ENCODE measurements at regions not wholly inside any gene's neighbourhood (a gene's known extent, or its start where the extent isn't known, plus 50 kb on each side); places are given as distances from the start of the nearest gene placed in this dataset.

DNA sequence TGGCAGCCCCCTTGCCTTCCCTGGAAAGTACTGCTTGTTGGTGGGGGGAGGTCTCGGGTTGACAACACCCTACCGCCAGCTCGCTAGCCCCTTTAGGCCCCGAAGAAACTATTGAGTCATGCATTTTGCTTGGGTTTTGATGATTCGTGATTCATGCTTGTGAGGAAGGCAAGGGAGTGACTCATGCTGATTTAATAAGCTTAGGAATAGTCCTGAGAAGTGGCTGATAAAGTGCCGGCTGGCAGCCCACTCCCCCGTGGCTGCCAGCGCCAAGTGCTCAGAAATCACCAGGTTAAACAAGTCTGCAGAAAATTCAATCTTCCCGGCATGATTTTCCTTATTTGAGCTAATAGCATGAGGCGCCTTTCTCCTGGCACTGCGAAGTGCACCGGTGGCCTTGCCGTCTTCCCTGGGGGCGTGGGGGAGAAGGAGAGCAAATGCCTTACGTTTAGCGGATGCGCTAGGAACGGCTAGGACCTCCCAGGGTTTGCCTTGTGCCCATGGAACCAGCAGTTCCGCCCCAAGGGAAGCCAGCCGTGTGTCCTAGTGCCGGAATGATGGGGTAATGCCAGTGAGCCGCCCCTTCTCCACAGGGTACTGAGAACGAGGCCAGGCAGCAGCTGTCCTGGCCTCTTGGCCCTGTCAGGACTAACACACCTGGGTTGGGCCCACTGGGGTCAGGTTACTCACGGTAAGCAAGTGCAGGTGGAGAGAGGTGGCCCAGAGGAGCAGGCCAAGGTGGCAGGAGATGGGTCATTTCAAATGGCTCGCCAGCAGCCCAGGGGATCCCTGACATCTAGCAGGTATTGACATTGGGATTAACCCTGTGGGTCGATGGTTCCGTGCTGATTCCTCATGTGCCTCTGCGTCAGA is 151.9 kb downstream of the MACROH2A1 start:
- DNase-seq = no peak

DNA sequence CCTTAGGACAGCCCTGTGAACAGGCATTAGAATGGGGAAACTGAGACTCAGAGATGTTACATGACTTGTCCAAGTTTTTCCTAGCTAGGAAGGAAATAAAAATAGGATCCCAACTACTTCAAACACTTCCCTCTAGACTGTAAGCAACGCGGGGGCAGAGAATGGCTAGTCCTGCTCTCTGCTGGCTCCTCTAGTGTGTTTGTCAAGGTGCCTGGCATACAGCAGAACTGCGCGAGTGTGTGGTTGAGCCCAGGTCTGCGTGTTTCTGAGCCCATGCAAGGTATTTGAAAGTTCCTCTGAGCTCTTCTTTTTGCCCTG is 152.5 kb downstream of the MACROH2A1 start:
- DNase-seq = peak in 1 of 2 experiments; percentile 12

DNA sequence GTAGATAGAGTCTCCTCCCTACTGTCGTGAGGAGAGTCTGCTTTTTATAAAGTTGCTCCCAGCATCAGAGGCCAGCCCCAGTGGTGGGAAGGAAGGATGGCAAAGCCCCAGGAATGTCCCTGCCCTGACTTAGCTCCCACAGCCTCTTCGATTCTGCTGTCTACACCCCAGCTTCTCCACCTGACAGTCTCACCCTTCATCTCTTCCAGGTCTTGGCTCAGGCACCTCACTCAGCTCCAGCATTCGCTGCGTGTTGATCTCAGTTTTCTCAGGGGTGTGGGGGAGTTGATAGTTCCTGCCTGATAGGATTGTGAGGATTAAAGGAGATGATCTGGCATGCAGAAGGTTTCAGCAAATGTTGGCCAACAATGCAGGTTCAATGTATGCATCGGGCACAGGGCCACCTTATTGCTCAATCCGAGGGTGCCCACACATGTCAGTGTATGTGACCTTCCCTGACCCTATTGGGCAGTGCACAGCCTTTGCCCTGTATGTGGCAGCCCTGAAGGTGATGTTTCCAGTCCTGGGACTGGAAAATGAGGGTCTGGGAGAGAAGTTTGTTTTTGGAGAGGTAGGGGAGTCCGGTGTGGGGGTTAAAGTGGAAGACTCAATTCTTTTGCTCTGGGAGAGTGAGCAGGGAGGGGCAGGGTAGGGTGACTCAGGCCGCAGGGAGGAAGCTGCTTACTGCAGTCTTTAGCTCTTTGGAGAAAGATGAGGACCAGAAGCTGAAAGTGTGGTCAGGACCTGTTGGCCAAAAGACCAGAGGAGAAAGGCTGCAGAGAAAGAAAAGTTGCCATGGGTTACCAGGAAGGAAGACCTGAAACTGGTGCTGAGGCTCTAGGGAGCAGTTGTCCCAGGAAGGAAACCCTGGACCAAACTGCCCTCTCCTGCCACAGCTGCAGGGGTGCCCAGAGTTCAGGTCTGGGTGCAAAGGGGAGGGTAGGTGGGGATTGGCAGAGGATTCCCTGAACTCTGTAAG is 153.2 kb downstream of the MACROH2A1 start:
- DNase-seq = no peak

DNA sequence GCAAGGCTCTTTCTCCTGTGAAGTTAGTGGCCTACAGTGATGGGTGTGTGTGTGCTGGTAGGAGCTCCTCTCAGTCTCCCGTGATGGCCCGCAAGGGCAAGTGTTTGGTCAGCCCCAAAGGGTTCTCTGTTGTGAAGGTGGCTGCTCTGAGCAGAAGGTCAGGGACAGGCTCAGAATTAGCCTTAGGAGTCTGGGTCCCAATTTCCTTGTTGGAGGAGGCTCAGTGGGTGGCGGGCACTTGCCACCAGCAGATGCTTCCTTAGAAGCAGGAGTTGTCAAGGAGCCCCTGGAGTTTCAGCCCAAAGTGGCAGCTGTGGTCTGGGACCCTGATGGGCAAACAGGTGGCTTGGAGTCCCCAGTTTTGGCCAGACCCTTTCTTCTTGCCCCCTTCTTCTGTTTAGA is 154.4 kb downstream of the MACROH2A1 start:
- no peak for DNase-seq

DNA sequence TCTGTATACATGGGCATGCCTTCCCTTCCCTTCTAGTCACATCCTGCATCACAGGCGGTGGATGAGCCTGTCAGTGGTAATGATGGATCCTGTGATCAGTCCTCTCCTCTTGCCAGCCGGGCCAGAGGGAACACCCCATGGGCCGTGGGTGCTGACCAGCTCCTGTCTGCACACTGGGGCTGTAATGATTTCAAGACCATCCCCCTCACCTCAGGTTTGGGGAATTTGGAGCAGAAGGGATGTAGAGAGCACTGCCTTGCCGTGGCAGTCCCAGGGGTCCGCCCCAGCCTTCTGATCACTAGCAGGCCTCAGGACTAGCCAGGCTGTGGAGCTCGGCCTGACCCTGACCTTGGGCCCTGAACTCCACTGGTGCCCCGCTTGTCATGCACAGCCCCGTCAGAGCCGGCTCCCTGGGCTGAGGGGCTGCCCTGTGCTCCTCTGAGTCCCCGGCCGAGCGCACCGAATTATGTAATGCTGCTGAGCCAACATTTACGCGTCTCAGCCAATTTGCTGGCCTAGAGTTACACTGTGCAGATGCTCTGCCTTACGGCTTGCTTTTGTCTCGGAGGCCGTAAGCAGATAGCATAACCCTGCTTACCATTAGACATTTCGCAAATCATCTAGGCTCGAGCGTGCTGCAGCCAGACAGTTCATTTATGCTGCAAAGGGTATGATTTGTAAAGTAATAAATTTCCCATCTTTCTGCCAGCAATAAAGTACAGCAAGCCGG is 155.3 kb downstream of the MACROH2A1 start:
- no peak for DNase-seq

DNA sequence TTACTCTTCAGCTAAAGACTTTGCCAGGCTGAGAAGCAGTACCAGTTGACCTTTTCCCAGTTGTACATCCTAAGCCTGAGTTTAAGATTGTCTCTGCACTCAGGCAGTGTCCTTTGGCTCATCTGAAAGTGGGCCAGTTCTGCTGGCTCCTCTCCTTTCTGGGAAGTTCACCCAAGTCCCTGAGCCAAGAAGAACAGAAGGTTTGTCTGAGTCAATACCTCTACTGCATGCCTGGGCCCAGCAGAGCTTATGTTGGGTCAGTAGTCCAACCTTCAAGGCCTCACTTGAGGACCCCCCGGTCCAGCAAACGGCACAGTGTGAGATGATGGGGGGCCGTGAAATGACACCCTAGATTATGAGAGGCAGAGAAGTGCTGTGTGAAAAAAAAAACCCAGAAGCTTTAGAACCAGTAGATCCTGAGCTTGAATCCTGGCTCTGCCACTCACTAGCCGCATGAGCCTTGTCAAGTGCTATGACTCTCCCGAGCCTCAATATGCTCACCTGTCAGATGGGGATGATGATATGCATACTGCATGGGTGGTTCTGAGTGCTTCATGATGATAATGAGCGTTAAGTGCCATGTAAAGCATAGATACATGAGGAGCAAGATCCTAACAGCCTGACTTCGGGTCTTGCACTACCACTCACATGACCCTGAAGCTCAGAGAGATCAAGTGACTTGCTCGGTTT is 156.0 kb downstream of the MACROH2A1 start:
- no peak for DNase-seq

DNA sequence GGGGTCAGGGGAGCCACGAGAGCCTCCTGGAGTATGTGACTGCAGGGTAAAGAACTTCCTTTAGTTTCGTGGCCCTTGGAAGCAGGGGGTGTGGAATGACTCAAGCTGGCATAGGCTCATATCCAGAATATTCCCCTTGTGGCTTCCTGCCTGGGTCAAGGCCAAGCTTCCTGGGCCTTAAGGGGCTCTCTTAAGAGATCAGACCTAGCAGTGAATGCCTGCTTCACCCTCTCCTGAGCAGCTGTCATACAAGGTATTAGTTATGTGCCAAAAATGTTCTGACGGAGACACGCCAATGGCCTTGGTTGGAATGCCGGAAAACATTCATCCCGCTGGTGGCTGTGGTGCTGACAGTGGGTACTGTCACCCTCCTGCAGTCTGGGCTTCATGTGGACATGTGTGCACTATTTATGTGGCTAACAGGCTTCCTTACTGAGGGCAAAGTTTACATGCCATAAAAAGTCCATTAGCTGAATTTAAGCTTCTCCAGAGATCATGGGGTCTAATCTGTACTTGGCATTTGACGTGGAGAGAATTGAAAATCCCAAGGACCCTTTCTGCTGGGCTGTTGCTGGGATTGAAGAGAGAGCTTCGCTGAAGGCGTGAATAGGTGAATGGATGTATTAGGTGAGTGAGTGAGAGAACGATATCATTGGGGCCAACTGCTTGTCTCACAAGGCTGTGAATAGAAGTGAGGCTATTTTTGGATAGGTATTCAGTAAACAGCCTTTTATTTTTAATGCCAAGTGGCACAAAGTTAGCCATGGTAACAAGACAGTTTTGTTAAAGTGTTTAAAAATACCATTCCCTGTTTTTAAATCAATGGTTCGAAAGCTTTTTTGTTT is 156.8 kb downstream of the MACROH2A1 start:
- no peak for DNase-seq

DNA sequence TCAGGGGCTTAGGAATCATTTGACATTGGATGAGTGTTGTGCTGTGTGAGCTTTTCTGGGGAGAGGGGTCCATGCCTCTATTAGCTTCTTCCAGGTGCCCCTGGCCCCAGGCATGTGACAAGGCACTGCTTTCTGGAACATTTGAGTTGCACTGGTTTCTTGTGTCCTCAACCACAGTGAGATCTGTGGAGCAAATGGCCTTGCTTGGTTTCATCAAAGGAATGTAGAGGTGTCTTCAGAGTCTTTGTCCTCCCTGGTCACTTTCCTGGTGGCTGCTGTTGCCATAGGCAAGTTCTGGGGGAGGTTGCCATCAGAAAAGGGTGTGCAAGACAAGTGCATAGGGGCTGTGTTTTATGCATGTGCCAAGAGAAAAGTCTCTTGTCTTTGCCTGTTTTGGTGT is 157.5 kb downstream of the MACROH2A1 start:
- no peak for DNase-seq

DNA sequence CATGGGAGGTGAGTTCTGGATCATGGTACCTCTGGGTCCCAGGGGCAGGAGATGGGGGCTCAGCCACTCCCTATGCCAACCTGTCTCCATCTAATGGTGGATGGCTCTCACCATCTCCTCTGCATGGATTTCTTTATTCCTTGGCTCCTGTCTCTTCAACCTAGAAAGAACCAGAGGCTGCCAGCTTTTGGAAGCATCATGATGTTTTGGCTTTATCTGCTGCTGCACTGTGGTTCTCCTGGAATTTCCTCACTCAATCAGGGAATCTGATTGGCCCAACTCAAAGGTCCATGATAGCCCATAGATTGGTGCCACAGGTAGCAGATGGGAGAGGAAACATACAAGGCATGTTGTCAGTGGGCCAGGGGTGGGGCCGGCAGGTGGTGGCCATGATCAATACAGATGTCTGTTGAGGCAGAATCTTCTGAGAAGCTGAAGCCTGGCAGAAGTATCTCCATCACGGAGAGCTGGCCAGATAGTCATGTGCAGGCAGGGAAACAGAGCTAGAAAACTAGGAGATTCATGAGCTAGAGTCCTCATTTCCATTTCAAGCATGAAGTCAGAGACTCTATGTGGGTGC is 158.2 kb downstream of the MACROH2A1 start:
- DNase-seq = no peak

DNA sequence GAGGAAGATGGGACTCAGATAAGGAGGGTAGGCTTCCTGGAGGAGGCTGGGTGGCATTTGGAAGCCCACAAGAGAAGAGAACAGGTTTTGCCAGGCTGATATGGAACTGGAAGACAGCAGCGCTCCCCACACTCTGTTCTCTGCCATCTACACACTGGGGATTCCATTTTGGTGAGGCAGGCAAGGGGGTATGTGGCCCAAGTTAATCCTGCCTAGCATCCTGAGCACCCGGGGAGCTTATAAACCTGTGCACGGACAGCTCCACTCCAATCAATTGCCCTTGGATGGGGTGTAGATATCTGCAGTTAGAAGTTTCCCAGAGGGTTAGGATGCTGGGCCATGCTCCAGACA is 158.8 kb downstream of the MACROH2A1 start:
- DNase-seq = no peak

DNA sequence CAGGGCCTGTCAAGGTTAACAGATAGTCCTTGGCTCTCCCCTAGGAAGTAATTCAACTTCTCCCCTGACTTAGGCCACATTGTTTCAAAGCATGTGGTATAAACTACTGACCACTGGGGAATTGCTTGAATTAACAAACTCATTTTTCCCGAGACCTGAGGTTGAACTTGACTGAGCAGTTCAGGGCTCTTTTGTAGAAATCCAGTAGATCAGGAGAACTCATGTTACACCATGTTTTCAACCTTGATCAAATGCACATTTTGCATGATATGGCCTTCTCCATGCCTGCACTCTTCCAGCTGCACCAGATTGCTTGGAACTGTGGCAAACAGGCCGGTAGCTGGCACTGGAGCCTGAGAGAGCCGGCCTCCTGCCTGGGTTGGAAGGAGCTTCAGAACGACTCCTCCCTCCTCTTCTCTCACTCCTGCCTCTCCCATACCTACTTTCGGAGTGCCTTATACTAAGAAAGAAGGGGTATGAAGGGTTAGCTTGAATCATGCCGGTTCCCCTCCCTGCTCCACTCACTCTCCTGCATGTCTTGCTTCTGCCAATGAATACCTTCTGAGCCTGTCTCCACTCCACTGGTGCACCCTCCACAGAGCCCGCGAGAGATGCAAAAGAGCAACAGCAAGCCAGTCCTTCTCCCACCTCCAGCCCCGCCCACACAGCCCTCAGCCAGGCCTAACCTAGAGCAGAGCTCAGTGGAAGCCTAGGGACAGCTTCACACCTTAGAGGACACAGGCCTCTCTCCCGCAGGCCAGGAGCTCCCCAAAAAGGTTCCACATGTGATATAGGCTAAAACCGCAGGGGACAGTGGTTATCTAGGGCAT is 159.4 kb downstream of the MACROH2A1 start:
- DNase-seq = no peak

DNA sequence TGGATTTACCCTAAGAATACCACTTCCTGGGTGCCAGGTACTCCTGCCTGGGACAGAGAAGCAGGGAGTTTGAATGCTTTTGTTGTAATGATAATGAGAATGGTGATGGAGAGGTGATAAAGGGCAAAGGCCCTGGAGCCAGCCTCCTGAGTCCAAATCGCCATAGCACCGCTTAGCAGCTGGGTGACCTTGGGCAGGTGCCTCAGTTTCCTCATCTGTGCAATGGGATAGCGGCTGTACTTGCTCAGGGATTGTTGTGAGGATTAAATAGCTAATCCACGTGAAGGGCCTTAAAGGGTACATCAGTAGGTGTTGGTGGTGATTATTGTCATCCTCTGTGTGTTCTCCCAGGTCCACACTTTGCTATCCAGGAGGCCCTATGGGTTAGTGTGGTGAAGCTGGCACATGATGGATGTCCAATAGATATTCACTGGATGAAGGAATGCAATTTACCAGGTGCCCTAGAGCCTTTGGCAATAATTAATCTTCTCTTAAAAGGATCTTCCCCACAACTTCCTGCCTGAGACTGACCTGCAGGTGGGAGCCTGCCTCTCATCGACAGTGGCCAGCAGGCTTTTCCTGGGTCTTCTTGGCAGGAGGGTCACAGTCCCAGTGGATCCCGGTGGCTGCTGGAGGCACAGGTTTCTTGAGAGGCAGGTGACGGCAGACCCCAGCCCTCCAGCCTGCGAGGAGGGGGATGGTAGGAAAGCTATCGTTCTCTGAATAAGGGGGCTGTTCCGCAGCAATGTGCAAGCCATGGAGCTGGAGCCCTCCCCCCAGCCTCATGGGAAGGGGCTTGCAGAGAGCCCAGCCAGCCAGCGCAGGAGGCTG is 160.2 kb downstream of the MACROH2A1 start:
- no peak for DNase-seq

DNA sequence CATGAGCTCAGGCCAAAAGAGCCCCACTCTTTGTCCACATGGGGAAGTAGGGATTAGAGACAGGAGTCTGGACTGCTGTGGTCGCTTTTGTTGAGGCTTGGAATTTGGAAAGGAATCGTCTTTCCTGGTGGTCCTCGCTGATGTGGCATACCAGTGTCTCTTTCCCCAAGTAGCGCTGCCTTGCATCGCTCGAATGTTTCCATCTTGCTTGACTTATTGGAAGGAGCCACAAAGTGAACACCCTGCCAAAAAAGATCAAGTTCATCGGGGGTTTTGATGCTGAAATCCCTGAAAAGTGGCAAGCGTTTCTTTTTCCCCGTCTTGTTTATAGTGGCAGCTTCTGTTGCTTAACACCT is 161.3 kb downstream of the MACROH2A1 start:
- DNase-seq = no peak

DNA sequence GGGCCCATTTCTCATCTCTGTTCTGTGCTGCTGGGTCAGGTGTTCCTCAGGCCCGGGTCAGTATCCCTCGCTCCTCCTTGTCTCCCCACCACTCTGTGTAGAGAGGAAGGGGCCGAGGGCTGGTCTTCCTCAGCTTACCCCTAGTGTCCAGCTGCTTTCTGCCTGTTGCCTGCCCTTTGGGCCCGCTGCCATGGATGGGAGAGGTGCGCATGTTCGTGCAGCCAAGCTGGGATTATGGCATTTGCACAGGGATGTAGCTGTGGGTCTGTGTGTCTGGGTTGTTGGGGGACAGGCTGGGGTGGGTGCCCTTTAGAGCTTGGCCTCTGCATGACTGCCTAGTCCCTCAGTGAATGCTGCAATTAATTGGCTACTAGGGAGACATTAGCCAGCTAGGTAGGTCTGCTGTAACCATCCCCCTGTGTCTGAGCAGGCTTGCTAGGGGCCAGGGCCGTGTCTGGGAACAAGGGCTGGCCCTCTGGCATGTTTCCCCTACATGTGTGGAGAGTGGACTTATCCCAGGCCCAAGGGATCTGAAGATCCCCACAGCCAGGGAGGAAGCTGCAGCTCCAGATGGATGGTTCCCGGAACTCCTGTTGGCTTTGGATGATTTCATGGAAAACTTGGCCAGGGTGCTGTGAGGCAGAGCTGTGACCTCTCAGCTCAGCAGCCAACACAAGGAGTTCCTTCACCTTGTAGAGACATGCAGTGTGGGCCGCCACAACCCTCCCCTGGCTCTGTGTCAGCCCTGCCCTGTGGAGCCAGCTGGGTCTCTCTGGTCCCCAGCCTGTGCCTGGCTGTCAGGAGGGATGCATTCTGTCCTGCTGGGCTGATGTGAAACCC is 161.9 kb downstream of the MACROH2A1 start:
- DNase-seq = no peak

DNA sequence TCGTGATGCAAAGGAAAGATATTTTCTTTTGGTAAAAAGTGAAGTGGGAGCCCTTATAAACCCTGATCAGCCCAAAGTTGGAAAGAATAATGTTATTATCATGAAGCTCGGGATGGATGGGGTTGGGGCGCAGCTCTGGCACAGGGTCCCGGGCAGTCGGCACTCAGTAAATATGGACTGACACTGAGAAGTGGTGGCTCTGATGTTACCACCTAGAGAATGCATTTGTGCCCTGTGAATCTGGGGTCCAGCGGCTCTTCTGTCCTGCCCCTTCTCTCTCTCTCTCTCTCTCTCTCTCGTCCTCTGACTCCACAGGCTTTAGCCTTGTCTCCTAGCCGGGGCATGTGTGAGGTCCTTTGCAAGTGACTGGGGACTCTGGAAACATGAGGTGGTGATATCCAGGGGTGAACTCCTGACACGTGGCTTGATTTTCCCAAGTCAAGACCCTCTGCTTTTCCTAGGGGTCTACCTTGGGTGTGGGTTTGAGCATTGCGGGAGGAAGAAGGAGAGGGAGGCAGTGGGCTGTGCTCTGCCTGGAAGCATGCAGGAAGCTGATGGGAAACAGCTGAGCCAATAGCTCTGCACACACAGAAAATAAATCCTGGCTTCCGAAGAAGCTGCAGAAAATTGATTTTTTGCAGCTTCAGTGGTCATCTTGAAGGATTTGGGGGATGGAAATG is 162.7 kb downstream of the MACROH2A1 start:
- DNase-seq = no peak

DNA sequence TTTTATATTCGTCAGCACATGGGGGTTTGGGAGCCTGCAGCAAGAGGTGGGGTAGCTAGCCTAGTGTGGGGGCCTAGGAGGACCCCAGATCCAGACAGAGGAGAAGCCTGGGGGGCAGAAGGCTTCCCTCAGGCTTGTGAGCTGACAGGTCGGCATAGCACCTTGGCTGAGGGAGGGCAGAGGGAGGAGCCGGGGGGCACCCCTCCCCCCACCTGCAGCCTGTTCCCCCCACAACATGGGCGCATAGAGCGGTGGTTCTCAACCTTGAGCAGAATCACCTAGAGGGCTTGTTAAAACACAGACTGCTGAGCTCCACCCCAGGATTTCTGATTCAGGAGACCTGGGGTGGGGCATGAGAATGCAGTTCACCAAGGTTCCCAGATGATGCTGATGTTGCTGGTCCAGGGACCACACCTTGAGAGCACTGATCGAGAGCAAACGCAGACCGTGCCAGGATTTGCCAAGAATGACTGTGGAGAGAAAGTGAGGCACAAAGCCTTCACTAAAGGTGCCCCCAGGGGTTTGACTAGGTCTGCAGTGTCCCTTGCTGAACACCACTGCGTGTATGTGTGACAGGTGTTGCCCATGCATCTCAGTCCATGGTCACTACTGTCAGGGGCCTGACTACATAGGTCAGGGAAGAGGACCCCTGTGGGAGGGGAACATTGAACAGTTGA is 163.3 kb downstream of the MACROH2A1 start:
- DNase-seq = no peak

DNA sequence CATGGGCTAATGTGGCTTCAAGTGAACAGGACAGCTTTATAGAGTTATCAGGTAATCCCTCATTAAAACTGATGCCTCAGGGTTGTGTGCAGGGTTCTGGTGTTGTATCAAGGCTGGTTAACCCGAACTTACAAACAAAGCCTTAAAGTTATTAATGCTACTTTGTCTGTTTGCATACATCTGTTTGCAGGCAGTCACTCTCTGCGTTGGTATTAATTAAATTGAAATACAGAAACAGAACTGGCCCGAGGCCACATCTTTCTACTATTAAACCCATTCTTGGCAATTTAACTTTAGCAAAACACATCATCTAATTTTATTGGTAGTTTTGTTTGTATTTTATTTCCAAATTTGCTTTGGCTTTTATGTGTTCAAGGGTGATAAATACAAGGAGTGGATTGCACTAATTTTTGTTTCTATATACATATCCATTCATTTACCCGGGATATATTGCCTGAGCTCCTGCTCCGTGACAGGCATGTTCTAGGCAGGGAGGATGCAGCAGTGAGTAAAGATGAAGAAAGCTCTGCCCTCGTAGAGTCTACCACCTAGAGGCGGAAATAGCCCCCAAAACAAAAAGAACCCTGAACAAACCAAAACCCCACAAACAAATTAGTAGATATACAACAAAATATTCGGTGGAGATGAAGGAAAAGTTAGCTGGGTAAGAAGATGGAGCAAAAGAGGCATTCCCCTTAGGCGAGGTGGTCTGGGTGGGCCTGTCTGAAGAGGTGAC is 164.2 kb downstream of the MACROH2A1 start:
- no peak for DNase-seq

Measured in activated CD4-positive, alpha-beta T cell treated with anti-CD3 and anti-CD28 coated beads, Interleukin-2, amount 50 U/mL, for 48 hours (primary cell).